Activated CD4-positive, alpha-beta T cell treated with anti-CD3 and anti-CD28 coated beads, Interleukin-2, Interleukin-4, amounts not matched to agents 100 ng/mL and 50 ng/mL, durations not matched to agents 16 hours and 8 hours (primary cell): ENCODE measurements at regions not wholly inside any gene's neighbourhood (a gene's known extent, or its start where the extent isn't known, plus 50 kb on each side); places are given as distances from the start of the nearest gene placed in this dataset.

Experiments used
- DNase-seq: peaks from one replicate; pipeline ENCODE4 v3.0.0-alpha.2; 2020; ENCODE audit warnings: low spot score

DNA sequence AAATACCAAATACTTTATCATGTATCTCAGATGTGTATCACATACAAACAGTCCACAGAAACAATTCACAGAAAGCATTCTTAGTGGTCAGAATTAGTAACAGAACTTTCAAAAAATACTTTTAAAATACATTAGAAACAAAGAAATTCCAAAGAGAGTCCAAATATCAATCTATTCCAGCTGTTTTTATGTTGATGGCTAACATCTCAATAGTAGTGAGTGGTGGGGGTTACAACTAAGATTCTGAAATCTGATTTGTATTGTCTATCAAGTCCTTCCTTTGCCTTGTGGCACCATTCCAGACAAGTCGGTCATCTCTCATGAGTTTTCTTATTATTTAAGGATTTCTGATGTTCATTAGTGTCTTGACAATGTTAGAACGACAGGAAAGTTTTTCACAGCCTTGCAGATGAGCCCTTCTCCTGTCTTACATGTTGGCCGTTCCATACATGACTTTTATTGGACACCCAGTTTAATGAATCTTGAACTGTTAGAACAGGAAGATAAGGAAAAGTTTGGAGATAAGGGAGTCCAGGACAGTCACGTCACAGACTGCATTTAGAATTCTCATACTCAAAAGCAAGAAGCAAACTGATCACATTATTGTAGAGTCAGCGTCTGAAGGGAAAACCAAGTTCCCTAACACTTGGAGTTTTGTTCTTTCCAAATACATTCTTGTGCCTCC is 410.3 kb downstream of the PID1 start:
- DNase-seq, result no peak

DNA sequence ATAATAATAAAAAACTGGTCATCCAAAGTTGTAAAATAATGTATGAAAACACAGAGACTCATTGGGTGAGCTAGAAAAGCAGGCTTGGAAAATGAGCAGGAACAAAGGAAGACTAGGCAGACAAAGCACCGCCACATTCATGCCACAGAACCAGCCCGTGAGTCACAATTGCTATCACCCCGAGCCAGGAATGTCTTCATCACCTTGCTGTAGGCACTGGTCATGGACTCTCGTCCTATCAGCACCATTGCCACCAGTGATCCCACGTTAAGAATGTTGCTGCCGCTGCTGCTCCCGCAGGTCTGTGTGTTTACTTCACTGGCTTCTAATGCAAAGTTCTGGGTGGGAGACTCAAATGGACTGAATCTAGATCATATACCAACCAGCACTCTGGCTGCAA is 417.9 kb downstream of the PID1 start:
- DNase-seq, result no peak

DNA sequence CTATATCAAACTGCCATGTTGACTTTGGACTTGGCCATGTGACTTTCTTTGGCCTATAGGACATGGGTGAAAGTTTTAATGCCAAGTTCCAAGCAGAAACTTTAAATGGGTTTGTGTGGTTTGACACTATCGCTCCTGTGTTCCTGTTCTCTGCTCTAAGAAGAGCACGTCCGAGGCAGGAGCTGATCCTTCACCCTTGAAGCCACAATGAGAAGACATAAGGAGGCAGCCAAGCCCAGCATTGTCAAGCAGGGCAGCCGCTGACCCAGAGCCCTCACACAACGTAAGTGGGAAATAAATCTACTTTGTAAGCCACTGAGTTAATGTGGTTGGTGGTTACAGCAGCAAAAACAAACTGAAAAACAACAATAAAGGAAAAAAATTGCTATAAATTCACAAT is 422.4 kb downstream of the PID1 start:
- no peak for DNase-seq

DNA sequence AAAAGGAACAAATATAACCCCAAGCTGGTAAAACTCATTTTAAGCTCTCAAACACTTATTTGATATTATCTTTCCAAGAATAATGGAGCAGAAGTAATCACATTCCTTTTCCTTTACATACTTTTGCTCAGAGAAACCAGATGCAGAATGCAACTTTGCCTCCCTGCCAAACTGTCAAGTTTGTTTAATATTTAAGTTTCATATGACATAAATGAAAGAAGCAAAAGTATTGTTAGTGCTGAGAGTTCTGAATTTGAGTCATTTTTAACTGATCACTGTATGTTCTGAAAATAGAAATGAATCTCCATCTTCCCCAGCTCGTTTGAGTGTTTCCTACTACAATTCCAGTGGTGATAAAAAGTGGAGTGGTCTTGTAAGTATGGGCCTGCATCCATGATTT is 423.4 kb downstream of the PID1 start:
- DNase-seq, result no peak

DNA sequence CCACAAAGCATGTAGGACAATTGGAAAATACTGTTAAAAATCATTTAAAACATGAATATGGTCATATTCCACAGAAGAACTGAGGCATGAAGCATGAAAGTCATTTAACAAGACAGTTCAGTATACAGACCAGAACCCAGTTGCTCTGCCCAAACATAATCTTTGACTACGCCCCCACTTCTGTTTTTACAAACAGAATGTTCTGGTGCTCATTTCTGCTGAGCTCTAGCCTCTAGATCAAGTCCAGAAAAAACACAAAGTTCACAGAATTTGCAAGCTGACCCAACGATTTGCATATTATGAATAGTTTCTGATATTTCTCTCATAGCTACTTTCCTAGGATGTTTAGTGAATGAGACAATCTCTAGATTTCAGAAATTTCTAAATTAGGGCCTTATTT is 424.9 kb downstream of the PID1 start:
- no peak for DNase-seq

DNA sequence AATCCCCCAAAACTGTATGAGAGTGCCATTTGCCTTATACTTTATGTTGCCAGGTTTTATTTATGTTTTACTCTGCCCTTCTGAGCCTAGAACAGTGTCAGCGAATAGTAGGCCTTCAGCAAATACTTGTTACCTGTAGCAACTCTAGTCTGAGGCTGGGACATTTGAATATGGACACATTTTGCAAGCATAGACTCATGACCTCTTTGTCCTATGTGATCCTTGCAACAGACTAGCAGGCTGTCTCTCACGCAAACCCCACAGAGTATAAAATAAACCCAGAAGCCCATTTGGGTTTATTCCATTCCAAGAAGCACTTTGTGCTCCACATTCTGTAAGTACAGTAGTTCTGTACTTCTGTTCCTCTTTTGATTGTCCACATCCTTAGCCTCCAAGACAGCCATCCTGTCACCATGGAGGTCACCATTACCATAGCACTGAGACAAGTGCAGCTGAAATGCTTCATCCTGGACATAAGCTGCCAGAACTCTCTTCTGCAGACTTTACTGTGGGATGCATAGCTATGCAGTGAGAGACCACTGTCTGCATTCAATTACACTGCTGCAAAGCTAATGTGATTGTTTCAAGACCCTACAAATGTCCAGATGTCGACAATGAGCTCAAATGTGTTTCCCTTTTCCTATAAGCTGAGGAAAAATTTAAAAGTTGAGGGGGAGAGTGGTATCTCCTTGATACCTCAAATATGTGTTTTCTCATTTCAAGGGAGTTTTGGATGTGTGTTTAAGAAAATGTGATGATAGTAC is 425.7 kb downstream of the PID1 start:
- DNase-seq, result no peak

DNA sequence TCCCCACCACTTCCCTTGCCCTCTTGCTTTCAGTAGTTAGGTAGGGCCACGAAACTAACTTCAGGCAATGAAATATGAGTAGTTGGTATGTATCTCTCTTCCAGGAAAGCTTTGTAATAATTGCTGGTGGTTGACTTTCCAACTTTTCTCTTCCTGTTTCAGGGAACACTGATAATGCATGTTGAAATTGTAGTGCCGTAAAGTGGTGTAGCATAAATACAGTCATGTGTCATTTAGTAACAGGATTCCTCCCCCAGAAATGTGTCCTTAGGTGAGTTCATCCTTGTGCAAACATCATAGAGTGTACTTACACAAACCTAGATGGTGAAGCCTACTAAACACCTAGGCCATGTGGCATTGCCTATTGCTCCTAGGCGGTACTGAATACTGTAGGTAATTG is 429.2 kb downstream of the PID1 start:
- DNase-seq, result no peak

DNA sequence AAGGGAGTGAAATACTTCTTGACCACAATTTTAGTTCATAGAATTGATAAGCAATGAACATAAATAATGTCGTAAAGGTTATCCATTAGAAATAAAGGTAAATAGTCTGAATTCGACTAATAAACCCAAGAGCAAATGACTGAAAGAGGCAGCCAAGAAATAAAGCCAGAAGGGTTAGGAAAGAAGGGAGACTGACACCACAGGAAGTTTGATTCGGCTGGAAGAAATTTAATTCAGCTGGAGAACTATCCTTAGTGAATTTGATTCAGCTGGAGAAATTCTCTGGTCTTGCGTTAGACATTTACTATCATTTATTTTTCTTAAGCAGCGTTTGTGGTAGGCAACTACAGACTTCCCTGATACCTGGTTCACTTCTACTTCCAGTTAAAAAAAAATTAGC is 429.6 kb downstream of the PID1 start:
- DNase-seq, result no peak

DNA sequence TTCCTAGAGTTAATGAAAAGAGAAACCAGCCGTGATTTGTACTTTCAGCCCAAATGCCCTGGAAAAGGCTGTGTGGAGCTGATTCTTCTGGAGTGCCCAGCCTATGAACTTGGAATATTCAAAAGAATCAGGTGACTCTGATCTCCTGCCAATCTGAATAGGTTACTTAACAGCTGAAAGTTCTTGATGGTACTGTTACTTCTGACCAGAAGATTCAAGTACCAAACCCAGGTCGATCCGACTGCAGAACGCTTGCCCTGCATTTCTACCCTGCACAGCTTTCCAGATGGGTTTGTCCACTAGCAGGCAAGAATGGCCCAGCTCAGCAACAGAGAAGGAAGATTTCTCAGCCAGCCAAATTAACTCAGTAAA is 430.4 kb downstream of the PID1 start:
- no peak for DNase-seq

DNA sequence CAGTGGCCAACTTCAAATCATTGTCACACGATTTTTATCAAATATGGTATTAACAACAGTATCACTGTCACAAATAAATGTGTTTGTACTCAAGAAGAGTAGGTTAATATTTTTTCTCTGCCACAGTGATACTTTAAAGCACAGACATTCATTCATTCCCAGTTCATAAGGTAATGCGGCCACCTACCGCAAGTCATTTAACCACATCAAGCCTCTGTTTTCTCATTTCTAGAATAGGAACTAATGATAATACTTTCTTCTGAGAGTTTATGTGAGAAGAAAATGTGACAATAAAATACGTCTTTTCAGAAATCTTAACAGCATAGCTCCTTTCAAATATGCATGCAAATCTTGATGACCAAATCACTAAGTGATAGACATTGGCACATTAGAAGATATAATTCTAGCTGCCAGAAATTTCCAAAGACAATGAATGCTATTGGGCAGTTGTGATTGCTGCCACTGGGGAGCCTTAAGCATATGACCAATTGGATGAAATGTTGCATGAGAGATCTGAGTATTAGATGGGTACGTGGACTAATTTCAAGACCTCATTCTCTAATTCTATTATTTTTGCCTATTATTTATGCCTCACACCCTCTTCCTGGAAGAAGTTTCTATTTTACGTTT is 430.9 kb downstream of the PID1 start:
- DNase-seq, result no peak

DNA sequence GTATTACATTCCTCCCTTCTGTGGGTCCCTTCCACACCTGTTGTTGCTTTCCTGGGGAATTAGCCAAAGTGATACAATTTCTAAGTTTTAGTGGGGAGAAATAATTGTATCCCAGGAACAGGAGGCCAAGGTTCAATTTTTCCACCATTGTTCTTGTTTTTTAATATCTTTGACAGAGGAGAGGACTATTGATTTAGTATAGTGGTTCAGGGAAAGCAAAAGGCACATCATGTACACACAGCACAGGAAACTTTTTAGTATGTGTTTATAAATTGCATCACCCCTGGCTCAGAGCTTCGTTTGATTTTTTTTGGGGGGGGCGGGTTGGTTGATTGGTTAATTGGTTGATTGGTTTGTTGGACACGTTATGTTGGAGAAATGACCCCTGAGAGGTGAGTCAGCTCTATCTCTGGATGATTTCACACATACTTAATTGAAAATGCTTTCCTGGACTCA is 431.6 kb downstream of the PID1 start:
- no peak for DNase-seq

DNA sequence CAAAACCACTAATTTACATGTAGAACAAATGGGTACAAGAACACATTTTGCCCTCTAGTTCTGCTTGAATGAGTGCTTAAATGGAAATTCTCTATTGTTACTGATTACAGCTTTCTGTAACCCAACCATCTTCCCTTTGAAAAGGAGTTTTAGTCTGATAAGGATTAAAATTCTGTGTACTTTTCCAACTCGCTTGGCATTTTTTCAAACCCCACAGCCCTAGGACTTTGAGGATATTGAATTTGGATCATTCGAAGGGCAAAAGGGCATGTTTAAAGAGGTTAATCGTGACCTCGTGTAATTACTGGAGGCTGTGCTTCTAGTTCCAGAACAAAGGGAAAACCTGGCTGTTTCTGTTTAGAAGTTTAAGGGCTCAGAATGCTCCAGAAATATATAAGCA is 432.3 kb downstream of the PID1 start:
- no peak for DNase-seq

DNA sequence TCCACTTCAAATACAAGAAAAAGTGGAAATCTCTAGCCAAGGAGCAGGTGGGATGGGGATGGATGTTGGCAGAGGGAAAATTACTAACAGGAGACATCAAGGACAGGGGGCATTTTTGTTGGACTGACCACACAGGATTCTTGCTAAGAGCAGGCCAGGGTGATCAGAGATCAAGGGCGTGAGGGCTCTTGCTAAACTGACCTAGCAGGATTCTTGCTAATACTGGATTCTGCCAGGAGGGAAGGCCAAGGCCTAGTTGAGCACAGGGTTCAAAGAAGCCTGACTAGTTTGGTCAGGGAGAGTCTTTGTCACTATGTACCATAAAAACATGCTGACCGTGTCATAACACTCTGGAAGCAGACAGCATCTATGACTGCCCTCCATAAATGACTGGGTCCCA is 442.7 kb downstream of the PID1 start:
- no peak for DNase-seq

DNA sequence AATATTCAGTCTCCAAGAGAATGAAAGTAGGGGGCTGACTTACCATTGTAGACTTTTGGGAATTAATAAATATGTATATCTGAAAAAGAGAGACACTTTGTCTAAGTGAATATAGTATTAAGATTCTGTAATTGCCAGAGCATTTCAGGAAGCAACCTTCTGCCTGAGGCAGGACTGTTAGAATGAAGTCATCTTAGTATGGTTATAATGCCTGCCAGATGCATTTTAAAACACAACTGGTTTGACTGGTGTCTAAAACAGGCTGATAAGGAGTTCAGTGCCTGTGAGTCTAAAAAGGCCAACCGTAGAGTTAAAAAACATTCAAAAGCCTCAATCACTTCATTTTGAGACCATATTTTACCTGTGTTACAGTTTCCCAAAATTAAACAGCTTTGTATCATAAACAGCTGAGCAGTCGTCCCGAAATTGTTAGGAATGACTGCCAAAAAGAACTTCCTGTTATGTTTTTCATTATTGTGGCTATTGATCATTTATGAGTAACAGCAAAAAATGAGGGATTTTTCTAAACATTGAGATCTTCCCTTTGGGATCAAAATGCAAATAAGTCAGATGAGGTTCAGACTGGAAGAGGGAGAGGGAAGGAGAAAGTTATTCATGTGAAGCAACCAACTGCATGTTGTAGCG is 443.9 kb downstream of the PID1 start:
- DNase-seq, result no peak

DNA sequence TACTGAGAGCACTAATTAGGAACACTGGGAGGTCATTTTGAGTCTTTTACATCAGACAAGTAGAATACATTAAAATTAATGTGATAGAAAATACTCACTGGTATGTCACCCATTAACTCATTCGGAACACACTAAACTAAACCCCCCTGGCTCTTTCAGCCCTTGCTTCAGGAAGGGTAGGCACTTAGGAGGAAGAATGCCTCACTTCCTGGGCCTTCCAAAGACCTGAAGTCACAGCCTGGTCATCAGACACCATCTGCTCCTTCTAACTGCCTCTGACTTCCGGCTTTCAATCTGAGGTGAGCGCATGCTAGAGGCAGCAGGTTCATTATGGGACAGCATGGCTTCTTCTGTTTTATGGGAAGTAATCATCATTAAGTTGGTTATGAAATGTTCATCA is 451.4 kb downstream of the PID1 start:
- no peak for DNase-seq

DNA sequence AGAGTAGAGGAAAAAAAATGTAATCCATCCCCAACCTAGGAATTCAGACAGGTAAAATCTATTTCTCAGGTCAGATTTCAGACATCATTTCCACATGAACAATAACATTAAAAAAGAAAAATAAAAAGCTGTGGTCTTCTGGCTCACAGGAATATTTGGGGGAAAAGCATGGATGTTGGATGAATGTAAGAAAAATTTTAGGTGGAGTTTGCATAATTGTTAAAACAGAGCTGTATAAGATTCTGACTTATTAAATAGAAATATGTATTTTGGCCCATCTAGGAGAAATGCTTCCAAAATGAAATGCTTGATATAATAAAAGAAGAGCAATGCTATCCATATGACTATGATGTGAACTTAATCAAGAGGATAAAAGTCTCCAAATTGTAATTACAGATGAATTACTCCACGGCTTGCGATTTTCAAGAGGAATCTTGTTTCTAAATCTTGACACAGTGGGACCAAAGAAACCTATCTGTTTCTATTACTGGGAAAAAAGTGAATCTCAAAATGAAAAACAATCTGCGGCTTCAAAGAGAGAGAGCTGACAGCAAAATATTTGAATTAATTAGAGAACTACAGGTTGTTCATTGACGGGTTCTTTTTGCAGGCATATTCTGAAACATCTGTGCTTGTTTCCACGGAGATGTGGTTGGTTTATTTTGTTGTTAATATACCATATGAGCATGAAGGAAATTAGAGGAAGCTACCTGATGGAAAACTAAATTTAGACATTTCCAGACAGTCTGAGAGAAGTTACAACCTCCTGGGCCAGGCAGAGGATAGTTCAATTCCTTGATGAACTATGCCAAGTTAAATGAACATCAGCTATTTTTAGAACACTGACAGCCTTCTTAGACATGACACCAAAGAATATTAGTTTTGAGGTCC is 468.7 kb downstream of the PID1 start:
- no peak for DNase-seq

DNA sequence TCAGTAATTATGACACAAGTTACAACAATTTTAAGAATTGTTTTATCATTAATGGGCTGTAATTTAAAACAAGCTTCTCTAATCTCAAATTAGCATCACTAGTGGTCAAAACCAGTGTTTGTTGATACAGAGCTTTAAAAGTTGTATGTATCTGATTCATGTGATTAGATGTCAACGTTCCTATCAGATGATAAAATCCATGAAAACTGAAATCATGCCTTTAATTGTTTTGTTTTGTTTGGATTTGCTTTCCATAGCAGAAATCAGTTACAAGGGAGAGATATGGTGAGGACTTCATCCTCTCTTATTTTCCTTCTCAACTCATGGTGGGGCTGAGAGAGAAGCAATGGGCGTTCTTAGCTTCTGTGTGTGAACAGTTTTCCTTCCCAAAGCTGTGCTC is 469.6 kb downstream of the PID1 start:
- no peak for DNase-seq

DNA sequence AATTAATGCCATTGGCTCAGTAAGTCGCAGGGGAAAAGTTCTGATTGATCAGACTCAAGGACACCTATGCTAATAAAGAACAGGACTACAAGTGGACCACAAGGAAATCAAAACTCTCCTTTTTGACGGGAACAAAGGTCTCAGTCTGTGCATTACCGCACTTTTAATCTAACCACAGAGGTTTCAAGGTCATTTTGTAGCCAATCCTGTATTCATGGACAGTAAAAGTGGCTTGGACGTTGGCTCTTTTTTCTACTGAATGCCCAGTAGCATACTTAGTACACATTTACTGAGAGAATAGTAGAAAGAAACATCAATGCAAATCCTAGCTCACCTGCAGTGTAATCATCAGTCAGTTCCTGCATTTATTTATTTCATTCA is 471.9 kb downstream of the PID1 start:
- no peak for DNase-seq

DNA sequence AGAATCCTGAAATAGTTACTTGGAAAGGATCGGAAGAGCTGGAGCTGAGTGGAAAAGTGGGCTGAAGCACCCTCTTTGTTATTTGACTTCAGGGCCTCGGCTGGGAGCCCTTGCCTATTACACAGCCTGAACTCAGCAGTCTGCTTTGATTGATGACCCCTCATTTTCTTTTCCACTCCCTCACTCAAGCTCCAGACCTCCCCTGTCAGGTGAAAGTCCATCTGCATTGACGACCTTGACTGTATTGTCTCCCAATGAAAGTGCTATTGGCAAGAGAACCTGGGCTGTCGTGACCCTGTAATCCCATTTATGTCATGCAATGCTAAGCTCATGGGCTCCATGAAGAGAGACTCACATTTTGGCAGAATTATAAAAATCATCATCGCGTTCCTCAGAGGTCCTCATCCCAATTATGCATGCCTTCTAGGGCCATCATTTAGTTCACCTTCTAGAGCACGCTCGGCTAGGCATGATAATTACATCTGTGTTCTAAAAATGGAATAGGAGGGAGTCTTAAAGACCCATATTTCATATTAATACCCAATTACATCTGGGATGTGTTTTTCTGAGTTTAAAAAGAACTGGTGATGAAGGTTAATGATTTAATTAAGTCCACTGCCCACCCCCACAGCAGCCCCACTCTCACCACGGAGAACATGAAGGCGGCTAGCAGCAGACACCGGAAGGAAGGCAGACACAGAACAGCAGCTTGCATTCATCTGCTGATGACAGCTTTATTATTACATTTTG is 472.5 kb downstream of the PID1 start:
- DNase-seq, result no peak

DNA sequence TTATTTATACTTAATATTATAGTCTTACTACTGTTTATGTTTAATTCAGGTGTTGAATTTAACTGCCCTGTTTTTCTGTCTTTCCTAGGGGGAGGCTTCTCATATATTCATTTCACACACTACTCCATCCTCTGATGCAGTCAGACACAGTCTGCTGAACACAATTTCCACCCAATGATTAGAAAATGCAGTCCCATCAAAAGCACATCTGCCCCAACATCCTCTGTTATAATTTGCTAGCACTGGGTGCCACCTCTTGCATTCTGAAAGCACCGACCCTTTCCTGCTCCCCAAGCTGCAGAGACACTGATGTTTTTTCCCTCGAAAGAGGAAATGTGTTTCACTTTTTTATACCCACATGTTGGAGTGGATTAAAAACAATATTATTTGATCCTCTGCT is 474.7 kb downstream of the PID1 start:
- DNase-seq, result no peak

DNA sequence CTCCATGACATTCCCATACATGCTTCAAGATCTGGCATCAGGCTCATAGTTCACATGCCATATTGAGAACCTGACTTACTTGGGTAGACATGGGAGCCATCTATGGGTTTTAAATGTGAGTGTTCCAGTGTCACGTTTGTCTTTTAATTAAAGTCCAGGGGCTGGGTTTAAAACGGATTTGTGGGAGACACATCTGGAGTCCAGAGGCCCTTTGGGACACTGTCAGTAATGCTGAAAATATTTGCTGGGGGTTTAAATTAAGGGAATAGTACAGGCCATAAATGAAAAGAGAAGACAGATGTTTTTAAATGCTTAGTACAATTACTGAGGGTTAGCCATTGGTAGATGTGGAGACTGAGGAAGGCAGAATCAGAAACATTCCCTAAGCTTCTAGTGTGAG is 478.0 kb downstream of the PID1 start:
- DNase-seq, result no peak
